Midbrain (tissue), 1 donor: ENCODE measurements at regions not wholly inside any gene's neighbourhood (a gene's known extent, or its start where the extent isn't known, plus 50 kb on each side); places are given as distances from the start of the nearest gene placed in this dataset.

Source experiments
- DNase-seq: peaks from one replicate; lab custom pipeline; 2025; lab: John Stamatoyannopoulos, UW

DNA sequence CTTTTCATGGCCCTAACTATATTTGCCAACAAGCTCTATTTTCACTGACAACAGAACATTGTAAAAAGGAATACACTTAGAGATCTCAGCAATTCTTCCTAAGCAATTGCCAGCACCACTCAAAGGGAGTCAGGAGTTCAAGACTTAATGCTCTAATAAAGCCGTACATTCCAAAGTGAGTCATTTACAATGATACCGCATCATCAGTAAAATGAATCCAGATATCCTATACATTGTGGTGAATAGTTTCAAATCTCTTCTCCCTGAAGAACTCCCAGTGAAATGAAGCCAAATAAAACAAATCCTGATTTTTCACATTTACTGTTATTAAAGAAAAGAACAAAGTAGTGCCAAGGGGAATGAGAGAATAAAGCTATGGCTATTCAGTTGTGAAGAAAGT is 2898.7 kb upstream of the PCDH20 start:
- DNase-seq, result no peak

DNA sequence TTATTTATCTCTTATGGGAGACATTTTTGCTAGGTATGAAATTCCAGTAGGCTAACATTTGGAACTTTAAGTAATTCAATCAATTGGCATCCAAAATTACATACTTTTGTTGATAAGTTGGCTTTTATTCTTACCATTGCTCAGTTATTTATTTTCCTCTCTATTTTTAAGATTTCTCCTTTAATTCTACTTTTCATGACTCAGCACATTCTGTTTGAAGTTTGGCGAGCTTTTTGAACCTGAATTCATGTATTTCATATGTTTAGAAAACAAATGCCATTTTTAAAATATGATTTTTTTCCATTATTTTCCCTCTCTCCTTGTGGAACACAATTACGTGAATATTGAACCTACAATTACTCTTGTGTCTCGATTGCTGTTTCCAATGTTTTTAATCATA is 2896.3 kb upstream of the PCDH20 start:
- DNase-seq, result no peak

DNA sequence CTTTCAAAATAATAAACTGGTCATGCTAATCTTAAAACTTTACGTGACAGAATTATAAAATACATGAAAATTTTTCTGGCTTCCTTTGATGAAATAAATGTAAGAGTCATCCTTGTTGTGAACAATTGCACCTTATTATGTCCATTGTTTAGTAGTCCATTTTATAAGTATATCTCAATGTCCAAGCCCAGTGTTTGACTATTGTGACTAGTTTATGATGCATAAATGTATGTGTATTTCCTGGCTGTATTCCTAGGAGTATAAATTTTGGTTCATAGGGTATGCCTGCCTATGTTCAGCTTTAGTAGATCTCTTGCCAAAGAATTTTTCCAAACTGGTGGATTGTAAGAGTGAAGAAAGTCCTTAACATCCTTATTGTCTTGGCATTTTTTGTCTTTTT is 2895.5 kb upstream of the PCDH20 start:
- no peak for DNase-seq

DNA sequence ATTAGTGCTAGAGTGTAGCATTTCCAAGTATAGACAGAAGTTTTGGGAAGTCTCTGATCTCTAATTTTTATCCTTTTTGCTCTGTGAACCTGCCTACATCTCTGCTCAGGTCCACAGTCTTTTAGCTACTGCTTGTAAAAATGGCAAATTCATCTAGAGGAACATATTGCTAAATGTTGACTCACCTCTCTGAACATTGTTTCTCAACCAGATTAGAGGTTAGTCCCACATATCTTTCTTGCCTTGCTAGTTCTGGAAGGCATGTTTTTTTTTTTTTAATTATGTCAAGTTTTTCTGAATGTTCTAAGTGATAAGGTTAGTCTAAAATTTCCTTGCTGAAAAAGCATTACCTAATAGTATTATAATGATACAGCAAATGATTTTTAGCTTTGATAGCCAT is 2889.6 kb upstream of the PCDH20 start:
- DNase-seq, result no peak

DNA sequence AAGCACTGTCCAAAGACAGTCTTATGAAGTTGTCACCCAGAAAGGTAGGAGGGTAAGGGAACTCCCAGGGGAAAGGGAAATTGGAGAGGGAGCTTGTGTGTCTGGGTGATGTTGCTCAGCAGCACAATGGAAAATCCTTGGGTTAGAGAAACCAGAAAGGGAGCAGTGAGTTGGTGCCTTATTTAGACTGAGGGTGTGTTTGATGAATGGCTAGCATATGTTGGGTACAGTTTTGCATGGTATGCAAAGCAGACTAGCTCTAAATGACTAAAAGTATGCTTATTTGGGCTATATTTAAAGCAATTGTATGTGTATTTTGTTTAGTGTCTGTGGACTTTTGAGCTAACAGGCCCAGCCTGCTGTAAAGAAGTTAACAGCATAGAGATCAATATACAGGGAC is 2884.6 kb upstream of the PCDH20 start:
- no peak for DNase-seq

DNA sequence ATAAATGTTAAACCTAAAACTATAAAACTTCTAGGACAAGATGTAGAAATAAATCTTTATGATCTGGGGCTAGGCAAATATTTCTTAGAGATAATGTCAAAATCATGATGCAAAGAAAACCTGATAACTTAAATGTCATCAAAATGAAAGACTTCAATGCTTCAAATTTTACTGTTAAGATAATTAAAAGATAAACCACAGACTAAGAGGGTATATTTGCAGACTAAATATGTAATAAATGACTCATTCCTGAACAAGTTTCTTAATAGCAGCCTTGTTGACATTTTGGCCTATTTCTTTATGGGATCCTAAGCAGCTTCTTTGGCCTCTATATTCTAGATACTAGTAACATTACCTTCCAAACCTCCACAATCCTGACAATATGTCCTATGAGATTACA is 2878.3 kb upstream of the PCDH20 start:
- no peak for DNase-seq

DNA sequence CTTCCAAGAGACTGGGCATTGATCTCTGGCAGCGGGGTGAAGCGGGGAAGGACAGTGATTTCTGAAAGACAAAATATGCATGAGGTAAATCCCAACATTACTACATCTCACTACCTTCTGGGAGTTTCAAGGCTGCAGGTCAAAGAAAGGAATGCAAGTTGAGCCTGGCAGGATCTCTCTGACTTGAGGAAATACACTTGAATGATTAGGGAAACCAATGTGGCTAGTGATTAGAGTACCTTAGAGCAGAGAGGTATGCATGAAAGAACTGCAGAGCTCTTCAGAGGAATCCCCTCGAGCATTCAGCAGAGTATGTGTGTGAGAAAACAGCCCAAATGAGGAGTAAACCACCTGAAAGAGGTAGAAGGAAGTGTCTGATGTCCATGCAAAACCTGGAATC is 2874.1 kb upstream of the PCDH20 start:
- DNase-seq, result no peak

DNA sequence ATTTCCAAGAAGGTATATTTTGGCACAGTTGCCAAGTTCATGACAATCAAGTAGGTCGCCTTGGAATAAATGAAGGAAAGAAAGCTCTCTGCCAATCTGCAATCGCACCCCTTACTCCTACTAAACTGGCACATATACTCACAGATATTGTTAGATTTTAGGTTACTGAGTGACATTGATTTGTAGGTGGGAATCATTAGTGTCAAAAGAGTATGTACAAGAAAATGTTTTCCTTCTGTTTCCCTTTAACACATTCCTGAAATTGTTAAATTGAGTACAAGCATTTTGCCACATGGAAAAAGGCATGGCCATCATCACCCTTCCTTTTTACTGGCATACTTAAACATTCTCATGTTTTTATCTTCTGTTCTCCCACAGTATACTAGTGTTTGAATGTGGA is 2868.3 kb upstream of the PCDH20 start:
- DNase-seq, result no peak

DNA sequence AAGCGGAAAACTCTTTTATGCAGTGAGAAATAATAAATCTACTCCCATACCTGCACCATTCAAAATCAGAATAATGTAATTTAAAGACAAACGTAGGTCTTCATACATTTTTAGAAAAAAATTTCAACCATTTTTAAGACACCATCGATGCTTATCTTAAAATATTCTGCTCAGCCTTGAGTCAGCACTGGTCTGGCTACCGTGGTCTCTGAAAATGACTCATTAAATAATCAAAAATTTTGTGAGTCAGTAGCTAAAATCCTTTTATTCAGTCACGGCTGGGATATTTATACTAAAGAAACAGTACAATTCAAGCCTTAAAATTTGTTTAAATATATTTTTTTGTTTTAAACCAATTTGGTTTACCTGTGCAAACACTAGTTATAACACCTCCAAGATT is 2862.8 kb upstream of the PCDH20 start:
- DNase-seq, result no peak

DNA sequence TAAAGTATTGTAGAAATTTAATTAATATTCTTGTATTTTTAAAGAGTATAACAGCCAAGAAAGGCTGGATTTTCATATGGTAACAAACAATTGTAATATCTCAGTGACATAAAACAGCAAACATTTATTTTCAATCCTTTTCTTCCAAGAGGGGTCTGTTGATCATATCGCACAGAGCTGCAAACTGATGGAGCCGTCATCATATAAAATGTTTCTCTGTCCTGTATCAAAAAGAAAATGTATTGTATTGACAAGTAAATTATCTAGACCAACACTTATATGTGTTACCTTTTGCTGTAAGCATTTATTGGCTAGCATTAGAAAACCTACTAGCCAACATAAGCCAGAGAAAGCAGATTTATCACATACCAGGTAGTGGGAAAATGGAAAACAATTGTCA is 2861.4 kb upstream of the PCDH20 start:
- DNase-seq, result no peak

DNA sequence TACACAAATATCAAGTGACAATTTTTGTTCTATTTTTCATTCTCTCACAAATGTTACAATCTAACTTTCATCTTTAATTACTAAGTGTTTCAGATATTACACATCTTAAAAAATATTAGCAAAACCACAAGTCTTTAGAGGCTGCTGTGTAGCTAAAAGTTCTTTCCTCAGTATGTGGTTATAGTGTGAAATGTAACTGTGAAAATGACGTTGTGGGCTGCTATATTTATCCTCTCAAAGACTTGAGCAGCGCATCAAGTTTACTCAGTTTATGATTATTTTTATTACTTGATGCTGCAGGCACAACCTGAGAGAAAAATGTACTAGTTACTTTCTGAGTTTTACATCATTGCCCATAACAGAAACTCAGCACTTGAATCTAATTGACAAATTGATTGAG is 2860.6 kb upstream of the PCDH20 start:
- DNase-seq, result no peak

DNA sequence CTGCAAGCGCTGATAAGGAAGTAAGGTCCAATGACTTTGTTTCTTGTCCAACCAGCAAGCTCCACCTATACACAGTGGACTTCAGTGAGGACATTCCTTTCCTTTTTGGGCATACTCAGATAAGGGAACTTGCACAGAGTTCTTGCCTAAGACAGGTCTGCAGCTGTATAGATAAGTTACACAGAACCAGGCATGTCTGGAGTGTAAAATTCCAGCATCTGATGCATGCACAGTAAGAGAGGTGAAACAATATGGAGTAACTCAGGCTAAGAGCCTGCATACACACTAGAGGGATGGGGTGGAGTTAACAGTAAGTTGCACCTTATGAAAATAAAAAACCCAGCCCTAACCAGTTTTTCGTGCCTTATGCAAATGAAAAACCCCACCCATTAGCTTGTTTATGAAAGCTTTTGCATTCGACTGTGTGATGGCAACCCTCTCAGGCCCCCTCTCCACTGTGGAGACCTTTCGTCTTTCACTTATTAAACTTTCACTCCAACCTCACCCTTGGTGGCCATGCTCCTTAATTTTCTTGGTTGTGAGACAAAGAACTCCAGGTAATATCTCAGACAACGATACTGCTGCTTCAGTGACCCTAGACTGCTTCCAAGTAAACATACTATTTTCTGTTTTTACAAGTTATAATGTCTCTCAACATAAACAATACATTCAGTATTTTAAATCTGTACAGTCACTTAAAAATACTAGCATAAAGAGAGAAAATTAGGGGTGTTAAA is 2859.0 kb upstream of the PCDH20 start:
- DNase-seq, result no peak

DNA sequence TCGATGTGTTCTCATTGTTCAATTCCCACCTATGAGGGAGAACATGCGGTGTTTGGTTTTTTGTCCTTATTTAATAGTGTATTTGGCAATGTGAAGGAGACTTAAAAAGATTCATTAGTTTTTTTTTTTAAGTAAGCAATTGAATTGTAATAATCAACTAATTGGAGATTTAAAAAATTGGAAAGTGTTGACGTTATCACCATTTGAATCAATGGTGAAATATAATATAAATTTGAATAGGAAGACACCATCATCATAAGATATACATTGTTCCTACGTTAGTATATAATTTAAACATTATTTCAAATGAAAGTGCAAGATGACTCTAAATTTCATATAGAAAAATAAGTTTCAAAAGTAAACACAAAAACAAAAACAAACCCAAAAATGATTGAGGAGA is 2858.1 kb upstream of the PCDH20 start:
- no peak for DNase-seq

DNA sequence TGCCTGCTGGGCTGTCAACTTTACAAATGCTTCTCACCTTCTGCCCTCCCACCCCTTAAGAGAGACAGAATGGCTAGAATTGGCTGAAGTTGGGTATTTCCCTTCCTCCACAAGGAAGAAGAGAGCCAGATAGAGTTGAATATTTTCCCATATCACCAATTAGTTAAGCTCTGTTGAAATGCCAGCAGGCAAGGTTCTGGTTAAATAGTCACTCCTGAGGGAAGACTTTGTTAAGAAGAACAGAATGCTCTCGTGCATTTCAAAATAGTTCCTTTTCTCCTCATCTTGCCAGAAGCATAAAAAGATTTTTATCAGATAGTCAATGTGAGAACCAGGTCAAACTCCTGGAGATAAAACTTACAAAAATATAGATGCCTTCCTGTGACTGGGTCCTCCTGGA is 2857.0 kb upstream of the PCDH20 start:
- DNase-seq, result no peak

DNA sequence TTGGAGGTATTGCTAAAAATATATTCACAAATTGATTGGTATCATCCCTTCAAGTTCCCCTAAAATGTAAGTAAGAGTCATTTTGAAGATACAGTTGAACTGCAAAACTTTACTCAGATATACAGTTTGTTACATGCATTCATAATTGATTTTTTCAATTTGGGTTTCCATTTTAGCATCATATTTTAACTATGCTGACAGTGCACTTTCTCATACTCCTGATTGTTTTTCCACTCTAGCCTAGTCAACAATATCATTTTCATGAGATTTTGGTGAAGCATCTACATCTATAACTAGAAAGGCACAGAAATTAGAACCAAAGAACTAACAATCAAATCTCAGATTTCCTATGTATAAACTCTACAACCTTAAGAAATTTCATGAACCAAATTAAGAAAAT is 2850.4 kb upstream of the PCDH20 start:
- DNase-seq, result no peak

DNA sequence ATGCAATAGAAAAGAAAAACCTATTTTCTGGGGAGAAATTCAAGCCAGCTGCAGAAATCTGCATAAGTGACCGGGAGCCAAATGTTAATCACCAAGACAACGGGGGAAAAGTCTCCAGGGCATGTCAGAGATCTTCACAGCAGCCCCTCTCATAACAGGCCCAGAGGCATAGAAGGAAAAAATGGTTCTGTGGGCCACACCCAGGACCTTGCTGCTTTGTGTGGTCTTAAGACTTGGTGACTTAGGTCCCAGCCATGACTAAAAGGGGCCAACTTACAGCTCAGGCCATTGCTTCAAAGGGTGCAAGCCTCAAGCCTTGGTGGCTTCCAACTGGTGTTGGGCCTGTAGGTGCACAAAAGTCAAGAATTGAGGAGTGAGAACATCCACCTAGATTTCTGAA is 2847.6 kb upstream of the PCDH20 start:
- no peak for DNase-seq

DNA sequence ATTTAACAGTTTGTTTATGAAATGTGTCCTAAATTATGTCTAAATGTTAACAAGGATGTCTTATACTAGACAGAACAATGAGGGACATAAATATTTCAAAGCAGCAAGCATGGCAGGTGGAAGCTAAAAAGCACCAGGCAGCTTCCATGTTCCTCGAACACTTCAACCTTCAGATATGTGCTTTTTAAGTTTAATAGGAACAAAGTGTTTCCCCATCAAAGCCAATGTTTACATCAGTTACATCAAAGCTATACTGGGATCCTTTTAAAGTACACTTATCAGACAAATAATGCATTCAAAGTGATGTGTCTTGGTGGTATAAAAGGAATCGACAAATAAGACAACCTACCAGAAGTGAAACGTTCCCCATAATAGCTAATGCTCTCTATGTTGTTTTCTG is 2841.1 kb upstream of the PCDH20 start:
- no peak for DNase-seq

DNA sequence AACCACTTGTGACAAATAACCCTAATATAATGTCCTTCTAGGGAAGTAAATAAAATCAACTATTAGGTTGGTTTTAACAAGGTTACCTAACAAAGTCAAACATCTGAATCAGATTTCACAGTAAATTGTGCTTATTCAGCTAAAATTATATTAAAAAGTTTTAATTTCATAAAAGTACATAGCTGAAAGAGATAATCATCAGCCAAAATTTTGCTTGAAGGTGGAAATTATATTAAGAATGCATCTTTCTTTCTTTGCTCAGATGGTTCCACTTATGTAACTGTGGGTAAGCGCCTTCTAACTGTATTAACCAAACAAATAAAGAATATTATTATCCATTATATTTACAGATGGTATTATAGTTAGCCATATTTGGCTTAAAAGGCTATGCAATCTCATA is 2840.3 kb upstream of the PCDH20 start:
- no peak for DNase-seq

DNA sequence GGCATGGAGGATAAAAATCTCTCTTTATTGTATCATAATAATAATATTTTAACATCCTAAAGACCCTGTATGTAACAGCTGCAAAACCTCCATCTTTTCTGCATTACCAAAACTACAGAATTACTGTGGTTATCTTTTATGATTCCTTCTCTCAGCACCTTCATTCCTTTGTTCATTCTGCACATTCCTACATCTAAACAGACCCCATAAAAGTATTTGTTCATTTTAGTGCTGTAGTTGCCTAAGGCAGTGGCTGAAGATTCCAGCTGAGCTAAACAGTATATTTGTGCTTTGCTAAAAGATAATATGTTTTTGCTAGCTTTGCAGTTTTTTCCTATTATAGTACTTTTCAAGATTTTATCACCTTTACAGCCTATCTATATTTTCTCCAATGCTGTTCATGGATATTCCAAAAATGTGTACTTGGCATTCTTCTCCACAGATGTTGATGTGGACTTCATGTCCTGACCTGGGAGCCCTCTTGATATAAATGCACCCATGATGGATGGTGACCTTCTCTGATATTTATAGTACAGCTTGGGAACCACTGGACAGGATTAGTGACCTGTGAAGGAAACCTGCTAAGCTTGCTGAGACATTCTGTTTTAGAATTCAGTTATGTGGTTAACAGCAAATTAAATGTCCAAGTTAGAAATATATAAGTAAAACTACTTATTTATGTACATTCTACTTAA is 2832.9 kb upstream of the PCDH20 start:
- DNase-seq, result no peak

DNA sequence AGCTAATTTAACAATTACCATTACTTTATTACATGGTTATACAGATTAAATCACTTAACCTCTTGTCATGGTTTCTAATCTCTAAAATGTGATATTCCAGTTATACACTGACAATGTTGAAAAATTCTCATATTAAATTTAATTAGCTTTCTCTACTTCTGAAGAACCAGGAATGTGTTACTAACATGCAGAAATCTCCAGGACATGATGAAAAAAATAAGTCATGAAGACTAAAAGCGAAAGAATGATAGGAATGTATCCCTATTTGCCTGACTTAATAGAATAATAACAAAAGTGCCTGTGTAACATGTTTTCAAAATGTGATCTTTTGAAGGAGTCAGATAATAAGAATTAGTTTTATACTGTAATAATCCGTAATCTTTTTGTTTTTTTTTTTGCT is 2823.7 kb upstream of the PCDH20 start:
- DNase-seq, result no peak

DNA sequence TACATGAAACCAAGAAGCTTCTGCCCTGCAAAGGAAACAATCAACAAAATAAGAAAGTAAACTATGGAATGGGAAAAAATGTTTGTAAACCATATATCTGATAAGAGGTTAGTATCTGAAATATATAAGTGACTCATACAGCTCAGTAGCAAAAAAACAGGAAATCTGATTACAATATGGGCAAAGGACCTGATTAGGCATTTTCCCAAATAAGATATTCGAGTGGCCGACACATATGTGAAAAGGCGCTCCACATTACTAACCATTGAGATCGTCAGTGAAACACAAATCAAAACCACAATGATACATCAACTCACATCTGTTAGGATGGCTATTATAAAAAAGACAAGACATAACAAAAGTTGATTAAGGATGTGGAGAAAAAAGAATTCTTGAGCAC is 2818.6 kb upstream of the PCDH20 start:
- DNase-seq, result no peak

DNA sequence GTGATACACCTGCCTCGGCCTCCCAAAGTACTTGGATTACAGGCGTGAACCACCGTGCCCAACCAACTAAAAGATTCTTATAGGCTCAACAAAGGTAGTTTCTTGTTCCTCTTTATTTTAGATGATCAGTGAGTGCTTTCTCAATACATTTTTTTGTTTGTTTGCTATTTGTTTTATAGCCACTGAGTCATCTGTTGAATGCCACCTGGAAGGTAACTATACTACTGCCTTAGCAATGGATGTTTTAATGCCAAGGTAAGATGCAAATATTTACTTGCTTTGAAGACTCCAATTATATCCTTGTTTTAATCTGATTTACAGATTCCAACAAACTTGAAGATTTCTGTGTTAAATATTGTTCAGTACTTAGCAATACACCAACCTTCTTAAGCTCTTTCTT is 2807.4 kb upstream of the PCDH20 start:
- no peak for DNase-seq

DNA sequence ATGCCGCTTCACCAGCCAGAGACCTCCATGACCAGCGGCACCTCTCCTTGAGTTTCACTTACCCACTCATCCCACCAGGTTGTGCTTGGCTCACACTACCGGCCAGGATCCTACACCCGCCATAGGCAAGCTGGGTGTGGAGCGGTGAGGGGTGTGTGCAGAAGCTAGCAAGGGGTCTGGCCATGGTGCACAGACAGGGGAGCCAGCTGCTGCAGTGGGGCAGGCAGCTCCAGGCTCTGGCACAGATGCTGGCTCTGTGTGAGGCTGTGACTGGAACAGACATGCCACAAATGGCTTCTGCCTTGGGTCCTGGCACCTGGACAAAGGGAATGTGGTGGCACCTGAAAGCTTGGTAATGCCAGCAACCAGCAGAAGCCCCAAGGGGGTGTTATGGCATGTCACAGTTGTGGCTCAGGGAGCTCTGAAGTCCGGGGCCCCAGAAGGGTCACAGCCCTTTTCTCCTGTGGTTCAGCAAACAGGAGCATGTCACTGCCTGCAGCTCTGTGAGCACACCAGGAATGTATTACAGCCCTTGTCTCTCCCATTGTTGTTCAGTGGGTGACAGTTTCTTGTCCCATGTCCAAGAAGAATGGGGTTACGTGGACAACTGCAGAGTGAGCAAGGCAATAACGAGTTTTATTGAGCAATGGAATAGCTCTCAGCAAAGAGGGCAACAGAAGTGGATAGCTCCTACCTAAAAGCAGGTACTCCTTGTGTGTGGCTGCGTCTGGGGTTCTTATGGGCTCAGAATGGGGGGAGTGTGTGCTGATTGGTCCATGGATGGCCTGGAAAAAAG is 2791.0 kb upstream of the PCDH20 start:
- DNase-seq, result no peak
